ENCODE measurements at regions not wholly inside any gene's neighbourhood (a gene's known extent, or its start where the extent isn't known, plus 50 kb on each side); places are given as distances from the start of the nearest gene placed in this dataset.

DNA sequence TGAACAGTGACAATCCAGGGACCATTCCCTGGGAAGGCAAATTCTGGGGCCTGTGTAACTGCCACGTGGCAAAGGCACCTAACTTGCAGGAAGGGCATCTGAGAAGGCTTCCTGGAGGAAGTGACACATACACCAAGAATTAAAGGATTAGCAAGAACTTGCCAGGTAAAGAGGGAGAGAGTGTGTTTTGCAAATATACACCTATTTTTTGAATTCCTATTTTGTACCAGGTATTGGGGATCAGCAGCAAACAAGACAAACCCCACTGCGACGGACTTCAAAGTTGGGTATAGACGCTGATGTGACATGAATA lies 206.5 kb upstream of the ZMIZ1 start:
- TF ChIP-seq CTCF (IDR thresholded peaks at IDR 0.05) (no peak), POLR2A (IDR thresholded peaks at IDR 0.05) (no peak)

Measured in thyroid gland (tissue), 4 donors.